ENCODE measurements at regions not wholly inside any gene's neighbourhood (a gene's known extent, or its start where the extent isn't known, plus 50 kb on each side); places are given as distances from the start of the nearest gene placed in this dataset.
"Not testable (repeated sequence)": the region's sequence is repeated elsewhere in the genome, so short reads cannot be mapped to it uniquely, and the experiment has no call there.

- no peak for DNase-seq (ENCODE audit: extremely low read depth in 1 of 2, low read depth in 1 of 2)
Measured at GRCh38 chr2:106010818-106011355, 183.2 kb downstream of the UXS1 start.

DNA sequence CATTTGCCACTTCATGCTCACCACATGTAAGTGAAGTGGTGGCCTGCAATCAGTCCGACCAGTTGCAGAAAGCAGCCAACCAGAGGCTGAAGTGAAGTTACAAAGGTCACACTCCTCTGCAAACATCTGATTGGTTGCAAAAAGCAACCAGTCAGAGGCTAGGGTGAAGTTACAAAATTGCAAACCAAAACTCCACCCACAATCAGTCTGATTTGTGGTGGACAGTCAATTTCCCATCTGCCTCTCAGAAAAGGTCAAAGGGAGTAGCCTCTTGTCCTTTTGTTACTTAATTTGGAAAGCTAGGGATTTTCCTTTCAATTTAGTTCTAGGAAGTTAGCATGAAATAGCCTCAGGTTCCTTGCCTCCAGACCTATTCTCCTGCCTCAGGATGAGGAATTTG is 185.0 kb downstream of the UXS1 start:
- DNase-seq (ENCODE audit: extremely low read depth in 1 of 2, low read depth in 1 of 2): no peak

DNA sequence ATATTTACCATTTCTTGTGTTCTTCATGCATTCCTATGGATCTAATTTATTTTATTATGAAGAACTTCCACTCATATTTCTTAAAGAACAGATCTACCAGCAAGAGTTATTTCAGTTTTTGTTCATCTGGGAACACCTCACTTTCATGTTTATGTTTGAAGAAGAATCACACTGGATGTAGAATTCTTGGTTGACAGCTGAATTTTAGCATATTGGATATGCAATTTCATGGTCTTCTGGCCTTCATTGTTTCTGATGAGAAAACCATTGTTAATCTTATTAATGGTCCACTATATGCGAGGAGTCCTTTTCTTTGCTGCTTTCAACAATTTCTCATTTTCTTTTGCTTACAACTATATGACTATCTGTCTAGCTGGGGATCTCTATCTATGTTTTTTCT is 189.2 kb downstream of the UXS1 start:
- DNase-seq (ENCODE audit: extremely low read depth in 1 of 2, low read depth in 1 of 2): no peak

GRCh38 chr2:105999211-105999989 is 194.7 kb downstream of the UXS1 start:
- no peak for DNase-seq (ENCODE audit: extremely low read depth in 1 of 2, low read depth in 1 of 2)

DNA sequence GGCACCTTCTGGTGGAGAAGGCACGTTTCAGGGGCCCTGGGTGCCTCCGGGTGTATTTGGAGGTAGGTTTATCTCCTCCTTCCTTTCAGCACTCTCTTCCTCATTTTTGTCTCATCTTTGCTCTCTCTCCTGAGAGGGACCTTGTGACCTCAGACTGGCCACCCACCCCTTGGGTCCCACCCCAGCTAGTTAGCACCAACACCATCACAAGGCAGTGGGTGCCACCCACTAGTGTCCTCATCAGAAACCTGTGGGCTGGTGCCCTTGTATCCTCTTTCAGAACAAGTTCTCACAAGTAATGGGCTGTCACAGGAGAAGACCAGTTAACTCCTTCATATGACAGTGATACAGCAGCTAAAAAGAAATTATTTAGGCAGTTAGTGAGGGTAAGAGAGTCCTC is 196.4 kb downstream of the UXS1 start:
- no peak for DNase-seq (ENCODE audit: extremely low read depth in 1 of 2, low read depth in 1 of 2)

DNA sequence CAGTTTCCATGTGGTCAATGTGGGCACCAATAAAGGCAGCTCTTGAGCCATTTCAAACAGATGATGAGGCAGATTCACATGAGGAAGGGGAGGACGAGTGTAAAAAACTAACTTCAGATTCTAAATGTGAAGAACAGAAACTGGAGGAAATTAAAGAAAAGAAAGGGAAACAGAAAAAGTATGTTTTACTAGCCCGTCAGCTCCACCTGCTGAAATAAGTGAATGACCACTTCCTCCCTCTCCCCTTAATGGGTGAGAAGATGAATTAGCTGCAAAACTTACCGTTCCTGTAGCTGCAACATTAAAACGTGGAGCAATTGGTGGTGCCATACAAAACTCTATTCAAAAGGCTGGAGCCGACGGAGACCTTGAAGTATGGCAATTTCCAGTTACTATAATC is 203.5 kb downstream of the UXS1 start:
- DNase-seq (ENCODE audit: extremely low read depth in 1 of 2, low read depth in 1 of 2): no peak

GRCh38 chr2:105989803-105990202 is 204.3 kb downstream of the UXS1 start:
- DNase-seq (ENCODE audit: extremely low read depth in 1 of 2, low read depth in 1 of 2): not testable (repeated sequence)

DNA sequence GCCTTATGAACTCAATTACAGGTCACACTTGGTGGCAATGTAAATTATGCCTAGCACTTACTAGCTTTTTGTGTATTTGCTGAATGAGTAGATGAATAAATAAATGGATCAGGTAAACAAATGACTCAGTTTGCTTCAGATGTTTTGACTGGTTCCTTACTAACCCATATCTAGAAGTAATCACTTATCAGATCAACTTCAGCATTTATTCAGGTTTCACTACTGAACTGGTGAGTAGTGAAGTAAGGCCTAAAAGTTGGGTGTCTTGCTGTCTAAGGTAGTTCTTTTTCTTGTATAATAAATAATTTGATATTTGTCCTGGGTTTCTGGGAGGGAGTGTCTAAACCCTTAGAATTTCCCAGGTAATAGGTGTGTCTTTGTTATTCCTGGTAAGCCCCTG is 205.0 kb downstream of the UXS1 start:
- no peak for DNase-seq (ENCODE audit: extremely low read depth in 1 of 2, low read depth in 1 of 2)

GRCh38 chr2:105977807-105978206 is 216.3 kb downstream of the UXS1 start:
- DNase-seq (ENCODE audit: extremely low read depth in 1 of 2, low read depth in 1 of 2): no peak

DNA sequence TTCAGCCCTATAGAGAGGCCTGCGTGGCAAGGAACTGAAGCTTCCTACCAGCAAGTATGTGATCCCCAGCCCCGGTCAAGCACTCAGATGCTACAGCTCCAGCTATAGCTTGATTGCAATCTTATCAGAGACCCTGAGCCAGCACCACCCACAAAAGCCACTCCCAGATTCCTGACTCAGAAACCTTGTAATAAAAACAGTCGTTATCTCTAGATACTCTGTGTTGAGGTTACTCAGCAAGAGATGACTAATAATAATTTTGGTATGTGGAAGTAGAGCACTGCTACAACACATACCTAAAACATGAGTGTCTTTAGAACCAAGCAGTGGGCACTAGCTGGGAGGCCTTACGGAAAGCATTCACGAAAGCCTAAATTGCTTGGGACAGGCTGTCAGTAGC is 216.9 kb downstream of the UXS1 start:
- DNase-seq (ENCODE audit: extremely low read depth in 1 of 2, low read depth in 1 of 2): peak in 1 of 2 donors; percentile 25

DNA sequence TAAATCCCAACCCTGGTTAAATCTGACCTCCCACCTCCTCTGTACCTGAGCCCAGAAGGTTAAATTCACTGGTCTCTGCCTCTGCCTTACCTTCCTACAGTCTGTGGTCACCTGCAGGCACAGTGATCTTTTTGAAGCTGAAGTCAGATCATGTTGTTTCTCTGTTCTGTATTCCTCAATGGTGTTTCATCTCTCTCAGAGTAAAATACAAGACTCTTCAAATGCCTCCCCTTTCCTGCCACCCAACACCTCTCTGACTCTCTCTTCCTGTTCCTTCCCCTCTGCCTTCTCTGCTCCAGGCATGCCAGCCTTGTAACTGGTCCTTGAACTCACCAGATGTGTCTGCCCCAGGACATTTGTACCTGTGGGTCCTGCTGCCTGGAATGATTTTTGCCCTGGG is 219.3 kb downstream of the UXS1 start:
- no peak for DNase-seq (ENCODE audit: extremely low read depth in 1 of 2, low read depth in 1 of 2)

GRCh38 chr2:105972927-105973326 is 221.2 kb downstream of the UXS1 start:
- no peak for DNase-seq (ENCODE audit: extremely low read depth in 1 of 2, low read depth in 1 of 2)

DNA sequence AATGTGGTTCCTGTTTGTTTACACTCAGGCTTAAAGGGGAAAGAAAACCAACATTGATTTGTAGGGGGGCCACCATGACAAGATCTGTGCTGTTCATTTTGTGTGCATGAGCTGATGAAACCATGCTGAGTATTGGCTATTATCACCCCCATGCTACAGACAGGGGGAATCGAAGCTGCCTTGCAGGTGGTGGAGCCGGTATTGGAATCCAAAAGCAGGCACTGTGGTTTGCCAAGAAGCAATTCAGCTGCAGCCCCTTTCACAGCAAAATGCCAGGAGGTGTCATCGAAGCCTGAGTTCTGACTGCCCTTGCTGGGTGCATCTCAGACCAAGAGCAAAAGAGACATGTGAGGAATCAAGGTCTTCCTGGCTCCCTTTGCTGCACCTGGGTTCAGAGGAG is 221.9 kb downstream of the UXS1 start:
- DNase-seq (ENCODE audit: extremely low read depth in 1 of 2, low read depth in 1 of 2): no peak

- no peak for DNase-seq (ENCODE audit: extremely low read depth in 1 of 2, low read depth in 1 of 2)
Measured at GRCh38 chr2:105969552-105969951, 224.5 kb downstream of the UXS1 start.

DNA sequence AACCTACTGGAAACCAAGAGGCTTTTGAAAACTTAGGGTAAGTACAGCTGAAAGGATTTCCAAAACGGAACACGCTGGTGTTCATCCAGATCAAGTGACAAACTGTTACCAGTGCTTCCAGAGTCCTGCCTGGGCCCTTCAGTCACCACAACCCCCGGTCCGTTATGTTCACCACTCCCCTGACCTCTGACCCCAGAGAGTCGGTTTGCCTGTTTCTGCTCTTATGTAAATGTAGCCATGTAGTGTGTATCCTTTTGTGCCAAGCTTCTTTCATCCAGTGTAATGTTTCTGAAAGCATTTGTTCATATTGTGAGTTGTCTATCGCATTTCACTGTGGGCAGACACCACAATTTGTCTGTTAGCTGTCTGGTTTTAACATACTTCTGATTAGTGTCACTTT is 217.5 kb downstream of the NCK2 start:
- DNase-seq (ENCODE audit: extremely low read depth in 1 of 2, low read depth in 1 of 2): no peak

GRCh38 chr2:105961599-105962146 is 217.0 kb downstream of the NCK2 start:
- no peak for DNase-seq (ENCODE audit: extremely low read depth in 1 of 2, low read depth in 1 of 2)

DNA sequence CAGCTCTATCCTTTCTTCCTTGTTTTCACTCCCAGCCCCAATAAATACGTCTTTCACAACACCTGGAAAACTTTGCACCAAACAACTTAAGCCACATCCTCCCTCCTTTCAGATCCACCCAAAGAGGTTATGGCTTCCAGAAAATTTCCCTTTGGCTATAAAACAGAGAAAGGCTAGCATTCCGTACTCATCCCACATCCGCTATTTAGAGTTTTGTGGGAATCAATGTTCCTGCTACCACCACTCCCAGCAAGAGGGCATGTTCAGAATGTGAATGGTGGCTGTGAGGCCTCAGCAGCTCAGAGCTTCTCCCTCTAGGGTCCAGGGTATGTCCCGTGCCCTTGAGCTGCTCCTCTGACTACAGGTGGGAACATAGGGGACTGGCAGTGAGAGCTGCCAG is 214.6 kb downstream of the NCK2 start:
- no peak for DNase-seq (ENCODE audit: extremely low read depth in 1 of 2, low read depth in 1 of 2)

- no peak for DNase-seq (ENCODE audit: extremely low read depth in 1 of 2, low read depth in 1 of 2)
Measured at GRCh38 chr2:105954891-105955290, 210.2 kb downstream of the NCK2 start.

DNA sequence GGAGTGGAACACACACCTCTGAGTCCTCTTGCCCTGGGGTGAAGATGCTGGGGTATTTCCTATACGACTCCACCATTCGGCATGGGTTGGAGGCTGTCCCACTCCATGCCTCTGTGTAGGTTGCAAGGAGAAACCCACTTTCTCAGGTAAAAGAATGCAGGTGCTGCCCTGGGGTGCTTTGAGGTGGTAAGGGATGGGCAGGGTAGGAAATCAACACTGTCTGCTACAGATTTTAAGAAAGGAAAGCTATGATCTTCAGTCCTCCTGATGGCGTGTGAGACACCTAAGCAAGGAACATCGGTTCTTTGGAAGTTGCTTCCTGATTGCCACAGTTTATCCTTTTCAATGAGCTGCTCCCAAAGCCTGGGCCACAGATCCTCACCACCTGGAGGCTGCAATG is 209.2 kb downstream of the NCK2 start:
- no peak for DNase-seq (ENCODE audit: extremely low read depth in 1 of 2, low read depth in 1 of 2)

DNA sequence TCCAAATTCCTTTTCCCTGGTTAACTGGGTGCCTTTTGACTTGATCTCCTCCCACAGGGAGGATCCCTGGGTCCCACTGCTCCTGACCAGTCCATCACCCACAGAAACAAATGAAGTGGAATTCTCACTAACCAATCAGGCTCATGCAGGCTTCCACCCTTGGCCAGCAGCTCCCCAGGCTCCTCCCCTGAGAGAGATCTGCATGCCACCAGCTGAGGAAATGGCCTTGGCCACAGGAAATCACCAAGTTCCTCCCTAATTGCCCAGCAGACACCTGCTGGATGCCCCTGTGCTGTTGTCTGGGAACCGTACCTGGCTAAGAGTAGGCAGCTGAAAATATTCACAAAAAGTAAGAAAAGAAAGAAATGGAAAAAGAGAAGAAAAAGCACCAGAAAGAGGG is 207.4 kb downstream of the NCK2 start:
- no peak for DNase-seq (ENCODE audit: extremely low read depth in 1 of 2, low read depth in 1 of 2)

DNA sequence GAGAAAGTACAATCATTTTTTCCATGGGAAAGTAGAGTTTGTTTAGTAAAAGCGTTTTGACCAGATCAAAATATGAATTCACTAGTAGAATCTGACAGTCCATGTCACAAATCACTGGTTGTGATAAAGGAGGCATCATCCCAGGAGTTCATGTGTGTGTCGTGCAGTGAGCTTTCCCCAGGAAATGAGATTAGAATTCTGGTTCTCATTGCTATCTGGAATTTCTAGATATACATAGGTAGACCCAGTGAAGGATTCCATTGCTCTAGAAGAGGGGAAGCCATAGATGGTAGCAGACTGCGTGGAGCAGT is 206.6 kb downstream of the NCK2 start:
- DNase-seq (ENCODE audit: extremely low read depth in 1 of 2, low read depth in 1 of 2): no peak

- no peak for DNase-seq (ENCODE audit: extremely low read depth in 1 of 2, low read depth in 1 of 2)
Measured at GRCh38 chr2:105950521-105951383, 206.0 kb downstream of the NCK2 start.

All from stimulated activated CD8-positive, alpha-beta memory T cell treated with anti-CD3 and anti-CD28 coated beads, Interleukin-7, amount 100 ng/mL, for 48 hours (primary cell).